ENCODE measurements at regions not wholly inside any gene's neighbourhood (a gene's known extent, or its start where the extent isn't known, plus 50 kb on each side); places are given as distances from the start of the nearest gene placed in this dataset.

GRCh38 chr16:13439766-13440165 lies 480.2 kb upstream of the ERCC4 start (continued):
- TF ChIP-seq ZBED4 (CRISPR knock-in tag; IDR thresholded peaks at IDR 0.05; ENCODE audit: borderline replicate concordance) (no peak), ZNF230 (CRISPR knock-in tag; IDR thresholded peaks at IDR 0.05) (no peak), ZNF878 (CRISPR knock-in tag; IDR thresholded peaks at IDR 0.05) (no peak), TIGD3 (CRISPR knock-in tag; IDR thresholded peaks at IDR 0.05; ENCODE audit: borderline replicate concordance) (no peak), SATB2 (CRISPR knock-in tag; IDR thresholded peaks at IDR 0.05) (no peak)
- TF ChIP-seq, protein P1, sequence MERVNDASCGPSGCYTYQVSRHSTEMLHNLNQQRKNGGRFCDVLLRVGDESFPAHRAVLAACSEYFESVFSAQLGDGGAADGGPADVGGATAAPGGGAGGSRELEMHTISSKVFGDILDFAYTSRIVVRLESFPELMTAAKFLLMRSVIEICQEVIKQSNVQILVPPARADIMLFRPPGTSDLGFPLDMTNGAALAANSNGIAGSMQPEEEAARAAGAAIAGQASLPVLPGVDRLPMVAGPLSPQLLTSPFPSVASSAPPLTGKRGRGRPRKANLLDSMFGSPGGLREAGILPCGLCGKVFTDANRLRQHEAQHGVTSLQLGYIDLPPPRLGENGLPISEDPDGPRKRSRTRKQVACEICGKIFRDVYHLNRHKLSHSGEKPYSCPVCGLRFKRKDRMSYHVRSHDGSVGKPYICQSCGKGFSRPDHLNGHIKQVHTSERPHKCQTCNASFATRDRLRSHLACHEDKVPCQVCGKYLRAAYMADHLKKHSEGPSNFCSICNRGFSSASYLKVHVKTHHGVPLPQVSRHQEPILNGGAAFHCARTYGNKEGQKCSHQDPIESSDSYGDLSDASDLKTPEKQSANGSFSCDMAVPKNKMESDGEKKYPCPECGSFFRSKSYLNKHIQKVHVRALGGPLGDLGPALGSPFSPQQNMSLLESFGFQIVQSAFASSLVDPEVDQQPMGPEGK (CRISPR knock-in tag; IDR thresholded peaks at IDR 0.05), result no peak
